GM21786 (cell line): ENCODE measurements at regions not wholly inside any gene's neighbourhood (a gene's known extent, or its start where the extent isn't known, plus 50 kb on each side); places are given as distances from the start of the nearest gene placed in this dataset.
"Not testable (repeated sequence)": the region's sequence is repeated elsewhere in the genome, so short reads cannot be mapped to it uniquely, and the experiment has no call there.

ENCODE experiments used
- ATAC-seq: cut with Tn5 transposase; IDR thresholded peaks from one replicate; pipeline ENCODE4 v1.9.1; 2021; ENCODE audit not compliant: unreplicated experiment

- ATAC-seq: no peak
Observed at GRCh38 chr19:27851543-27852060, 1361.3 kb downstream of the UQCRFS1 start.

DNA sequence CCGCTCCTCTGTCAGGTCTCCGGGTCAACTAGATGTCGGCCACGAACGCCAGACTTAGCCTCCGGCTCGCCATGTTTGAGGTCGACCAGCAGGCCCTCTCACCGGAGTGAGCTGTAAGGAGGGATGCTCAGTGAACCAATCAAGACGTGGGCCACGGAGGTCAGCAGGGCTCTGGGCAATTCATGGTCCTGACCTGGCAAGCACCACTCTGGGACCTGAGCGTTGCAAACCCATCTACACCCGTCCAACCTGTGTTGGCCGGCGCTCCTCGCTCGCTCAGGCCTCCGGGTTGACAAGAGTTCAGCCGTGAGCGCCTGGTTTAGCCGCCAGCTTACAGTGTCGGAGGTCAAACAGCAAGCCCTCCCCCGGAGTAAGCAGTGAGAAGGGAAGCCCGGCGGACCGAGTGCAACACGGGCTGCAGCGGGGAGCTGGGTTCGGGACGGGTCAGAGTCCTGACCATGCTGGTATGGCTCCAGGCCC, 1361.9 kb downstream of the UQCRFS1 start:
- ATAC-seq: no peak

DNA sequence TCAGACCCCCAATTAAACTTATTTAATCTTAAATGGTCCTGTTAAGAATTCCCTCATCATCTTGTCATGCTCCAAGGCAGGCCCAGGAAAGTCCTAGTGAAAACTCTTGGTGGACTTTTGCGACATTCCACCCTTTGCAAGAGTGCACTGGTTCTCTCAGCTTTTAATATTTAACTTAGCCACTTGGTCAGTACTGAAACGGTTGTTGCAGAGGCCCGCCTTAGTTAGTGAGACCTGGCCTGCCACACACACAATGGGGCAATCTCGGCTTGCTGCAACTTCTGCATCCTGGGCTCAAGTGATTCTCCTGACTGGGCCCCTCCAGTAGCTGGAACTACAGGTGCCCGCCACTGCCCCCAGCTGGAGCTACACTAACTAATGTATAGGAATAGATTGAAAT, 1366.0 kb downstream of the UQCRFS1 start:
- ATAC-seq: no peak

- no peak for ATAC-seq
Observed at GRCh38 chr19:27844261-27844660, 1368.7 kb downstream of the UQCRFS1 start.

- no peak for ATAC-seq
Observed at GRCh38 chr19:27843861-27844260, 1369.1 kb downstream of the UQCRFS1 start.

DNA sequence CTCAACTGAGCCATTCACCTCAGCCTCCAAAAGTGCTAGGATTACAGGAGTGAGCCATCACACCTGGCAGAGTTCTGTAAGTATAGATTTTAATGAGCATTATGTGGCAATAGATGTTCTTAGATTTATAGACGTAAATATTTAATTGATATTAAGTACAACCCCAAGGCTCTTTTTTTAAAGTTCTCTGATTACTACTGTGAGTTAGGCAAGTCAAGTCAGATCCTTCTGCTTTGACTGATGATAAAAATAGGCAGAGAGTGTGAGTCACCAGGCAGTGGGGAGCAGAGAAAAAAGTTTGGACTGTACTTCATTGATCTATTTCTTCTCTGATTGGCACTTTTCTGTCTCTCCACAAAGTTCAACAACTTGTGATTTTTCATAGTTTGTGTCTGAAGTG, 1379.9 kb downstream of the UQCRFS1 start:
- no peak for ATAC-seq

GRCh38 chr19:27828829-27829228, 1384.1 kb downstream of the UQCRFS1 start:
- no peak for ATAC-seq

GRCh38 chr19:27824108-27824507, 1388.8 kb downstream of the UQCRFS1 start:
- ATAC-seq: no peak

DNA sequence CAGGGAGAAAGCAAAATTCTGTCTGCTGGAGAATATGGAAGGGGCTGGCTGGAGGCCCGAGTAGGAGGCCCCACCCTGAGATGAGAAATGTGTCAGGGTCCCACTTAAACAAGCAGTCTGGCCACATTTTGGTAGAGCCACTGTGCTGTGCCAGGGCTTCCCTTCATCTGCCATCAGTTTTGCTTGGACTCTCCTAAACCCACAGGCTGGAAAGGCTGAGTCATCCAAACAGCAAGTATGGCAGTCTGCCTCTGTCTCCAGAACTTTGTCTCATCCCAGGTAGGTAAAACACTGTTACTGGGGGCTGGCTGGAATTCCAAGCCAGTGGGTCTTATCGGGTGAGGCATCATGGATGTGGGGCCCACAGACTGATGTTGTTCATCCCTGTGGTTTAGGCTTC, 1390.6 kb downstream of the UQCRFS1 start:
- ATAC-seq: no peak

GRCh38 chr19:27821418-27822018, 1391.4 kb downstream of the UQCRFS1 start:
- ATAC-seq: no peak

DNA sequence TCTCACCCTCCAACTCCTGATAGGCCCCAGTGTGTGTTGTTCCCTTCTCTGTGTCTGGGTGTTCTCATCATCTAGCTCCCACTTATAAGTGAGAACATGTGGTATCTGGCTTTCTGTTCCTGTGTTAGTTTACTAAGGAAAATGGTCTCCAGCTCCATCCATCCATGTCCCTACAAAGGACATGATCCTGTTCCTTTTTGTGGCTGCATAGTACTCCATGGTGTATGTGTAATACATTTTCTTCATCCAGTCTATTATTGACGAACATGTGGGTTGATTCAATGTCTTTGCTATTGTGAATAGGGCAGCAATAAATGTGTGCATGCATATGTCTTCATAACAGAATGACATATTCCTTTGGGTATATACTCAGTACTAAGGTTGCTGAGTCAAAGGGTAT, 1397.0 kb downstream of the UQCRFS1 start:
- ATAC-seq: no peak

DNA sequence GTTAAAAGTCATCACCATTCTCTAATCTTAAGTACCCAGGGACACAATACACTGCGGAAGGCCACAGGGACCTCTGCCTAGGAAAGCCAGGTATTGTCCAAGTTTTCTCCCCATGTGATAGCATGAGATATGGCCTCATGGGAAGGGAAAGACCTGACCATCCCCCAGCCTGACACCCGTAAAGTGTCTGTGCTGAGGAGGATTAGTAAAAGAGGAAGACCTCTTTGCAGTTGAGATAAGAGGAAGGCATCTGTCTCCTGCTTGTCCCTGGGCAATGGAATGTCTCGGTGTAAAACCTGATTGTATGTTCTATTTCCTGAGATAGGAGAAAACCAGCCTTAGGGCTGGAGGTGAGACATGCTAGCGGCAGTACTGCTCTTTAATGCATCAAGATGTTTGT, 1398.1 kb downstream of the UQCRFS1 start:
- ATAC-seq: not testable (repeated sequence)

DNA sequence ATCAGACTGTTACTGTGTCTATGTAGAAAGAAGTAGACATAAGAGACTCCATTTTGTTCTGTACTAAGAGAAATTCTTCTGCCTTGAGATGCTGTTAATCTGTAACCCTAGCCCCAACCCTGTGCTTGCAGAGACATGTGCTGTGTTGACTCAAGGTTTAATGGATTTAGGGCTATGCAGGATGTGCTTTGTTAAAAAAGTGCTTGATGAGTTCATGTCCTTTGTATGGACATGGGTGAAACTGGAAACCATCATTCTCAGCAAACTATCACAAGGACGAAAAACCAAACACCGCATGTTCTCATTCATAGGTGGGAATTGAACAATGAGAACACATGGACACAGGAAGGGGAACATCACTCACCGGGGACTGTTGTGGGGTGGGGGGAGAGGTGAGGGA, 1398.7 kb downstream of the UQCRFS1 start:
- ATAC-seq: not testable (repeated sequence)

DNA sequence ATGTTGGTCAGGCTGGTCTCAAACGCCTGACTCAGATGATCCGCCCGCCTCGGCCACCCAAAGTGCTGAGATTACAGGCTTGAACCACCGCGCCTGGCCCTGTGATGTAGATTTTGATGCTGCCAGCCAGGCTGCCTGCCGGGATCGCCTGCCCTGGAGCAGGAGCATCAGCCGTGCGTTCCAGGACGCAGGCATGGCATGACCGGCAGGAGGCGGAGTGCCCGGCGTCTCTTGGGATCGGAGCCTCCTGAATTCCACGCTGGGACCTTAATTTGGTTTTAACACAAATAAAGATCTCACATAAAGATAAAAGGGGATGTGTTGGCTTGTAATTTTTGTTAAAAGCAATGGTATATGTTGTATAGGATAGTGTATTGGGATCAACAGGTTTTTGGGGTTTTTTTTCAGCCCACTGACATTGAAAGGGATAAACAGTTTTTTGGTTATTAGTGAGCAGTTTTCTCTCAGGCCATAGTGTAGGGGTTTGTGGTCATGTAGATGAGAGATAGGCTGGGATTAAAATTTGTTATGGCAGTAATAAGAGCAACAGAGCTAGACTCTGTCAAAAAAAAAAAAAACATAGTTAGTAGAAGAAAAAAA, 1406.4 kb downstream of the UQCRFS1 start:
- no peak for ATAC-seq

DNA sequence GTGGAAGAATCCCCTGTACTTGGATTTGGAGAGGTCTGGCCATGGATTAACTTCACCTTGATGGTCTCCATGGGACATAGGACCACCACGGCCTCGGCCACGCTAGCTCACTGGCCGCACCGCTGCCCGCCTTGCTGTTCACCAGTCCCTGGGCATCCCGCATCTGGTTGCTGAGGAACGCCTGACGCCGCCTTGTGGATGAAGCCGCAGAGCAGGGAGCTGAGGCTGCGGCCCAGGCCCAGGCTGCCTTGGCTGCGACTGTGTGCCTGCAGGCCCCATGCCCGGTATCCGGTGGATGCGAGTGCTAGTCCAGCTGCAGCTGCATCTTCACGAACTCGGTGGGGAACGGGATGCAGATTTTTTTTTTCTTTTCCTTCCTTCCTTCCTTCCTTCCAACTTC, 1407.1 kb downstream of the UQCRFS1 start:
- no peak for ATAC-seq

DNA sequence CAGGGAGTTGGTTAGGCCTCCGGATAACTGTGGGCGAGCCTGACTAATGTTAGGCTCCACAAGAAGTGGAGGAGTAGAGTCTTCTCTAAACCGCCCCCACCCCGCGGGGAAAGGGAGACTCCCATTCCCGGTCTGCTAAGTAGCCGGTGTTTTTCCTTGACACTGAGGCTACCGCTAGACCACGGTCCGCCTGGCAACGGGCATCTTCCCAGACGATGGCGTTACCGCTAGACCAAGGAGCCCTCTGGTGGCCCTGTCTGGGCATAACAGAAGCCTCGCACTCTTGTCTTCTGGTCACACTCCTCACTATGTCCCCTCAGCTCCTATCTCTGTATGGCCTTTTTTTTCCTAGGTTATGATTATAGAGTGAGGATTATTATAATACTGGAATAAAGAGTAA, 1410.7 kb downstream of the UQCRFS1 start:
- not testable (repeated sequence) for ATAC-seq

DNA sequence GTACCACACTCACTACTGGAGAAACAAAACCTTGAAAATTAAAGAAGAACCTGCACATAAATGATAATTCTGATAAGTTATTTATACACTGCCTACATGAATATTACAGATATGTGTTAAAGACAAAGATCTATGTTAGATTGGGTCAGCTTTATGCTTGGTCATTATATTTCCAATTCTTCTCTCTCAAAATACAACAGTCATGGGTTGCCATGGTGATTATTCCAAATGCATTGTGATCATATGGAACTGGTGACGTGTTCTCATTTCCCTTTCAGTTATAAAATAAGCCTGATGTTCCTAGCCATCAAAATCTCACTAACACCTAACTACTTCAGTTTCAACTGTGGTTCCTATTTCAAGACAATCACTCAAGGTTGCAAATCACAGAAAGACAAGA, 1416.4 kb downstream of the UQCRFS1 start:
- no peak for ATAC-seq

DNA sequence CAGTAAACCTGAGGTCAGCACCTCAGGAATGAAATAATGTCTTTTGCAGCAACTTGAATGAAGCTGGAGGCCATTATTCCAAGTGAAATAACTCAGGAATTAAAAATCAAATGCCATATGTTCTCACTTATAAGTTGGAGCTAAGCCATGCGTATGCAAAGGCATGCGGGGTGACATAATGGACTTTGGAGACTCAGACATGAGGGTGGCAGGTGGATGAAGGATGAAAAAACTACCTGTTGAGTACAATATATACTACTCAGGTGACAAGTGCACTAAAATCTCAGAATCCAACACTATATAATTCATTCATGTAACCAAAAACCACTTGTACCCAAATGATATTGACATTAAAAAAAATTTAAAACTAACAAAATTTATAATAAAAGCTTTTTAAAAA, 1416.9 kb downstream of the UQCRFS1 start:
- ATAC-seq: no peak

- ATAC-seq: no peak
Observed at GRCh38 chr19:27795369-27795768, 1417.6 kb downstream of the UQCRFS1 start.

- ATAC-seq: no peak
Observed at GRCh38 chr19:27794494-27795042, 1418.4 kb downstream of the UQCRFS1 start.

GRCh38 chr19:27793644-27794493, 1419.1 kb downstream of the UQCRFS1 start:
- peak; percentile 86 for ATAC-seq
